ENCODE measurements at regions not wholly inside any gene's neighbourhood (a gene's known extent, or its start where the extent isn't known, plus 50 kb on each side); places are given as distances from the start of the nearest gene placed in this dataset.

GRCh38 chr6:163836876-163837690, 422.6 kb downstream of the QKI start:
- no peak for TF ChIP-seq POLR2A (IDR thresholded peaks at IDR 0.05)
- TF ChIP-seq CTCF (IDR thresholded peaks at IDR 0.05): no peak

All from tibial nerve (tissue), 3 donors.